Brain microvascular endothelial cell (primary cell): ENCODE measurements at regions not wholly inside any gene's neighbourhood (a gene's known extent, or its start where the extent isn't known, plus 50 kb on each side); places are given as distances from the start of the nearest gene placed in this dataset.

Source experiments
- DNase-seq: peaks from one replicate; pipeline ENCODE4 v3.0.0-alpha.2; 2020
- H3K27ac ChIP-seq: fragments of 250-450 bp; sonication (Bioruptor Pico); 2 replicates; pipeline ENCODE4 v1.5.1; 2020; ENCODE audit warnings: mild to moderate bottlenecking, moderate library complexity
- H3K27me3 ChIP-seq: fragments of 250-450 bp; sonication (Bioruptor Pico); replicated peaks from 2 replicates; pipeline ENCODE4 v1.5.1; 2020; ENCODE audit warnings: mild to moderate bottlenecking
- H3K36me3 ChIP-seq: fragments of 250-450 bp; sonication (Bioruptor Pico); replicated peaks from 2 replicates; pipeline ENCODE4 v1.5.1; 2020; ENCODE audit warnings: mild to moderate bottlenecking
- H3K4me3 ChIP-seq: 2 replicates; pipeline ENCODE4 v1.5.1; 2011; ENCODE audit warnings: low read depth, mild to moderate bottlenecking, control low read depth, low read length, moderate library complexity
- in situ Hi-C: cut with HindIII; loops from 2 replicates; pipeline ENCODE4 v1.10.0; 2017; ENCODE audit warnings: low sequenced_read_pairs, low pct_ligation_motif_present
- TF ChIP-seq, protein P1 (sequence below): IDR thresholded peaks from 2 replicates; pipeline ENCODE4 v1.5.1; 2011; ENCODE audit warnings: low read depth, mild to moderate bottlenecking, moderate library complexity, low read length, control low read depth, inconsistent platforms; ENCODE audit errors: missing control alignments

GRCh38 chr13:111612886-111613285, 292.4 kb downstream of the TEX29 start:
- TF ChIP-seq, protein P1, sequence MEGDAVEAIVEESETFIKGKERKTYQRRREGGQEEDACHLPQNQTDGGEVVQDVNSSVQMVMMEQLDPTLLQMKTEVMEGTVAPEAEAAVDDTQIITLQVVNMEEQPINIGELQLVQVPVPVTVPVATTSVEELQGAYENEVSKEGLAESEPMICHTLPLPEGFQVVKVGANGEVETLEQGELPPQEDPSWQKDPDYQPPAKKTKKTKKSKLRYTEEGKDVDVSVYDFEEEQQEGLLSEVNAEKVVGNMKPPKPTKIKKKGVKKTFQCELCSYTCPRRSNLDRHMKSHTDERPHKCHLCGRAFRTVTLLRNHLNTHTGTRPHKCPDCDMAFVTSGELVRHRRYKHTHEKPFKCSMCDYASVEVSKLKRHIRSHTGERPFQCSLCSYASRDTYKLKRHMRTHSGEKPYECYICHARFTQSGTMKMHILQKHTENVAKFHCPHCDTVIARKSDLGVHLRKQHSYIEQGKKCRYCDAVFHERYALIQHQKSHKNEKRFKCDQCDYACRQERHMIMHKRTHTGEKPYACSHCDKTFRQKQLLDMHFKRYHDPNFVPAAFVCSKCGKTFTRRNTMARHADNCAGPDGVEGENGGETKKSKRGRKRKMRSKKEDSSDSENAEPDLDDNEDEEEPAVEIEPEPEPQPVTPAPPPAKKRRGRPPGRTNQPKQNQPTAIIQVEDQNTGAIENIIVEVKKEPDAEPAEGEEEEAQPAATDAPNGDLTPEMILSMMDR: no peak
- Histone ChIP-seq H3K36me3 (no peaks in the 10 kb centered on the region), H3K27ac (no peak overlapping the region), H3K27me3 (no peaks in the 10 kb centered on the region), H3K4me3 (no peak overlapping the region)
- in situ Hi-C loops: no loop called here
- DNase-seq: no peak

DNA sequence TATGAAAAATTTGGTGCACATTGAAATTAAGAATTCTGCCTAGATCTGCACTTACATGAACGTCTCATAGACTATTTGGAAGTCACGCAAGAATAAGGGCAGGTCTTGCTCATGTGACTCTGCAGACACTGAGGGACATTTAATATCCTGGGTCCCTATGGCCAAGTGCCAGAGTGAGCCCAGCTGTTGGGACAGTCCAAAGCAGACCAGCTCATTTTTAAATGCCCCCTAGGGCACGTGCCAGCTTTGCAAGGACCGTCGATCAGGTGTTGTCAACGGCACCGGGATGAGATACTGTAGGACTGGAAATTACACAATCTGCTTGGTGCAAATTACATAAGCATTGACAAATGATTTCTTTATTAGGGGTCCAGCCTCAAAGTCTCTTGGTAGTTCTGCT, 293.6 kb downstream of the TEX29 start:
- Histone ChIP-seq H3K27me3 (no peaks in the 10 kb centered on the region), H3K36me3 (no peaks in the 10 kb centered on the region), H3K27ac (no peak overlapping the region), H3K4me3 (no peak overlapping the region)
- TF ChIP-seq, protein P1: no peak
- in situ Hi-C loops: no loop called here
- no peak for DNase-seq

DNA sequence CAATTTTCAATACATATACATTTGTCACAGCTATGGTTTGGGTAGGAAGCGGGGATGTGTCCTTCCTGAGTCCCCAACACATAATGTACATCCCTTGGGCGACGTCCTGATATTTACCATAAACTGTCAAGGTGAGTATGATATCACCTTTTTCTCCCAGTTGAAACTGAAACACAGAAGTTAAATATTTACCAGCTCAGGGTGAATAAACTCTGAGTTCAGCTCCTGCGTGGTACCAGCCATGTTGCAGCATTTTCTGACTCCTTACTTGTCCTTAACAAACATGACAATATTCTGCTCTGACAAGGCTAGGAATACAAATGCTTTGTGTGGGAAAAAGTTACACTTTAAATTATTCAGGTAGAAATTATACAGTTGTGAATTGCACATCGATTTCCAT, 294.2 kb downstream of the TEX29 start:
- H3K4me3 ChIP-seq: no peak overlapping the region
- no peak for DNase-seq
- no peak overlapping the region for H3K27ac ChIP-seq
- TF ChIP-seq, protein P1: no peak
- no peaks in the 10 kb centered on the region for H3K27me3 ChIP-seq
- in situ Hi-C loops: no loop called here
- H3K36me3 ChIP-seq: no peaks in the 10 kb centered on the region

- Histone ChIP-seq H3K27me3 (no peaks in the 10 kb centered on the region), H3K27ac (no peak overlapping the region), H3K36me3 (no peaks in the 10 kb centered on the region), H3K4me3 (no peak overlapping the region)
- DNase-seq: no peak
- in situ Hi-C loops: no loop called here
- TF ChIP-seq, protein P1: no peak
Observed at GRCh38 chr13:111616203-111616602, 295.8 kb downstream of the TEX29 start.

DNA sequence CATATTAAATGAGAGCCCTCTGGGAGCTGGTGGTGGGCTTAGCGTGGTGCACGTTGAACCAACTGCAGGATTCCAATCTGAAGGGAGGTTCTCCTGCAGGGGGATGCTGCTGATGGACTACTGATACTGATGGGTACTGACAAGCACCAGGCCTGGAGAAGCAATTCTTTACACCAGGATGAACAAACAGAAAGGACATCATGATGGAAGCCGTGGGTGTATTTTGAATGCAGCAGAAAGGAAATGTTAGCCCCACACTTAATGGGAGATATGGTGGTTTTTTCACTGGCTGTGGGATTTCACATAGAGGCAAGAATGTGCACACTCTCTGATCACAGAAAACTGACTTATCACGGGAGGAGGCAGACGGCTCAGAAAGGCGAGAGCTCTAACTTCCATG, 299.7 kb downstream of the TEX29 start:
- DNase-seq: no peak
- in situ Hi-C loops: no loop called here
- no peaks in the 10 kb centered on the region for H3K36me3 ChIP-seq
- H3K4me3 ChIP-seq: no peak overlapping the region
- no peaks in the 10 kb centered on the region for H3K27me3 ChIP-seq
- H3K27ac ChIP-seq: no peak overlapping the region
- TF ChIP-seq, protein P1: no peak

- Histone ChIP-seq H3K27ac (no peak overlapping the region), H3K36me3 (no peaks in the 10 kb centered on the region), H3K27me3 (no peaks in the 10 kb centered on the region), H3K4me3 (no peak overlapping the region)
- in situ Hi-C loops: no loop called here
- DNase-seq: no peak
- TF ChIP-seq, protein P1: no peak
Observed at GRCh38 chr13:111620586-111620985, 300.1 kb downstream of the TEX29 start.
